SK-N-SH treated with all-trans-retinoic acid at 6 μM for 48 hours (cell line): ENCODE measurements at regions not wholly inside any gene's neighbourhood (a gene's known extent, or its start where the extent isn't known, plus 50 kb on each side); places are given as distances from the start of the nearest gene placed in this dataset.

Experiments
- ATAC-seq: fragments of 200-7000 bp; cut with Tn5 transposase; 3 replicates; pipeline ENCODE4 v1.9.1; 2020; ENCODE audit warnings: mild to moderate bottlenecking, moderate library complexity
- ARNTL ChIP-seq: fragments of 450-650 bp; formaldehyde crosslinking; IDR thresholded peaks from 2 replicates; pipeline ENCODE4 v1.5.0; 2020; ENCODE audit warnings: low read depth, mild to moderate bottlenecking, moderate library complexity, borderline replicate concordance
- BACH2 ChIP-seq: fragments of 250-450 bp; sonication (Bioruptor Pico); IDR thresholded peaks from 2 replicates; pipeline ENCODE4 v1.9.0; 2021; ENCODE audit warnings: mild to moderate bottlenecking, borderline replicate concordance
- CREB5 ChIP-seq: fragments of 250-450 bp; sonication (Bioruptor Pico); IDR thresholded peaks from 2 replicates; pipeline ENCODE4 v1.5.1; 2020; ENCODE audit warnings: low read depth, mild to moderate bottlenecking, moderate library complexity
- CSDC2 ChIP-seq: fragments of 250-450 bp; sonication (Bioruptor Pico); IDR thresholded peaks from 2 replicates; pipeline ENCODE4 v1.5.0; 2020; ENCODE audit warnings: mild to moderate bottlenecking, moderate library complexity
- CSRNP3 ChIP-seq: fragments of 250-450 bp; sonication (Bioruptor Pico); IDR thresholded peaks from 2 replicates; pipeline ENCODE4 v1.5.1; 2021; ENCODE audit warnings: mild to moderate bottlenecking, moderate library complexity
- ESRRG ChIP-seq: fragments of 250-450 bp; sonication (Bioruptor Pico); IDR thresholded peaks from 2 replicates; pipeline ENCODE4 v1.6.1; 2021; ENCODE audit warnings: mild to moderate bottlenecking
- GLIS3 ChIP-seq: fragments of 250-450 bp; sonication (Bioruptor Pico); IDR thresholded peaks from 2 replicates; pipeline ENCODE4 v1.5.0; 2020; ENCODE audit warnings: mild to moderate bottlenecking, moderate library complexity
- ISL1 ChIP-seq: fragments of 250-450 bp; sonication (Bioruptor Pico); IDR thresholded peaks from 2 replicates; pipeline ENCODE4 v2.1.2; 2022; ENCODE audit warnings: mild to moderate bottlenecking, moderate library complexity
- OSR1 ChIP-seq: fragments of 250-450 bp; sonication (Bioruptor Pico); IDR thresholded peaks from 2 replicates; pipeline ENCODE4 v1.8.0; 2022; ENCODE audit warnings: moderate library complexity, mild to moderate bottlenecking, inconsistent platforms
- PATZ1 ChIP-seq: fragments of 250-450 bp; sonication (Bioruptor Pico); IDR thresholded peaks from 2 replicates; pipeline ENCODE4 v1.8.0; 2020; ENCODE audit warnings: mild to moderate bottlenecking, moderate library complexity, borderline replicate concordance
- POU6F1 ChIP-seq: fragments of 250-450 bp; sonication (Bioruptor Pico); IDR thresholded peaks from 2 replicates; pipeline ENCODE4 v1.8.0; 2021; ENCODE audit warnings: low read depth, mild to moderate bottlenecking, moderate library complexity, borderline replicate concordance
- PPARA ChIP-seq: fragments of 250-450 bp; sonication (Bioruptor Pico); IDR thresholded peaks from 2 replicates; pipeline ENCODE4 v1.5.0; 2020; ENCODE audit warnings: mild to moderate bottlenecking, borderline replicate concordance
- RARB ChIP-seq: fragments of 250-450 bp; sonication (Bioruptor Pico); IDR thresholded peaks from 2 replicates; pipeline ENCODE4 v1.8.0; 2021; ENCODE audit warnings: mild to moderate bottlenecking, moderate library complexity
- SNAI2 ChIP-seq: fragments of 250-450 bp; sonication (Bioruptor Pico); IDR thresholded peaks from 2 replicates; pipeline ENCODE4 v1.5.0; 2020; ENCODE audit warnings: mild to moderate bottlenecking, moderate library complexity
- TCF4 ChIP-seq: fragments of 250-450 bp; sonication (Bioruptor Pico); IDR thresholded peaks from 2 replicates; pipeline ENCODE4 v1.8.0; 2021; ENCODE audit warnings: mild to moderate bottlenecking, moderate library complexity, borderline replicate concordance
- TOX ChIP-seq: fragments of 250-450 bp; sonication (Bioruptor Pico); IDR thresholded peaks from 2 replicates; pipeline ENCODE4 v1.8.0; 2021; ENCODE audit warnings: mild to moderate bottlenecking, moderate library complexity, borderline replicate concordance
- TSHZ2 ChIP-seq: fragments of 250-450 bp; sonication (Bioruptor Pico); IDR thresholded peaks from 2 replicates; pipeline ENCODE4 v1.5.0; 2020; ENCODE audit warnings: mild to moderate bottlenecking, moderate library complexity
- ZC3H10 ChIP-seq: fragments of 250-450 bp; sonication (Bioruptor Pico); IDR thresholded peaks from 2 replicates; pipeline ENCODE4 v1.5.1; 2021; ENCODE audit warnings: mild to moderate bottlenecking, moderate library complexity
- ZFP30 ChIP-seq: fragments of 450-650 bp; formaldehyde crosslinking; IDR thresholded peaks from 2 replicates; pipeline ENCODE4 v1.5.0; 2022; ENCODE audit warnings: mild to moderate bottlenecking, moderate library complexity
- ZNF70 ChIP-seq: fragments of 450-650 bp; formaldehyde crosslinking; IDR thresholded peaks from 2 replicates; pipeline ENCODE4 v1.5.0; 2020; ENCODE audit warnings: mild to moderate bottlenecking, moderate library complexity

GRCh38 chr4:178198691-178199090, 756.5 kb upstream of the AGA start:
- ATAC-seq: no peak
- no peak for TF ChIP-seq SNAI2 (CRISPR knock-in tag)

GRCh38 chr4:178202422-178202821, 760.2 kb upstream of the AGA start:
- ATAC-seq: no peak
- TF ChIP-seq ARNTL (CRISPR knock-in tag) (no peak), ESRRG (CRISPR knock-in tag) (no peak), RARB (CRISPR knock-in tag) (no peak), ZFP30 (no peak), ISL1 (CRISPR knock-in tag) (no peak), OSR1 (no peak), ZC3H10 (no peak), SNAI2 (CRISPR knock-in tag) (no peak)

GRCh38 chr4:178205826-178206225, 763.6 kb upstream of the AGA start:
- TF ChIP-seq TOX (CRISPR knock-in tag) (no peak), PATZ1 (CRISPR knock-in tag) (no peak), OSR1 (no peak), ZFP30 (no peak), BACH2 (no peak), ESRRG (CRISPR knock-in tag) (no peak), PPARA (CRISPR knock-in tag) (no peak), CSDC2 (CRISPR knock-in tag) (no peak), TSHZ2 (CRISPR knock-in tag) (no peak), TCF4 (CRISPR knock-in tag) (no peak), GLIS3 (CRISPR knock-in tag) (no peak)
- ATAC-seq: no peak

GRCh38 chr4:178215309-178215708, 773.1 kb upstream of the AGA start:
- TF ChIP-seq TCF4 (CRISPR knock-in tag): no peak
- TF ChIP-seq CREB5 (CRISPR knock-in tag): no peak
- no peak for TF ChIP-seq BACH2
- TF ChIP-seq TSHZ2 (CRISPR knock-in tag): no peak
- no peak for TF ChIP-seq ZNF70 (CRISPR knock-in tag)
- TF ChIP-seq POU6F1 (CRISPR knock-in tag): no peak
- no peak for TF ChIP-seq CSRNP3 (CRISPR knock-in tag)
- TF ChIP-seq PPARA (CRISPR knock-in tag): no peak
- TF ChIP-seq PATZ1 (CRISPR knock-in tag): no peak
- TF ChIP-seq ARNTL (CRISPR knock-in tag): no peak
- no peak for TF ChIP-seq TOX (CRISPR knock-in tag)
- TF ChIP-seq, all 23 proteins: peak for 0
- ATAC-seq: no peak
